ENCODE measurements at regions not wholly inside any gene's neighbourhood (a gene's known extent, or its start where the extent isn't known, plus 50 kb on each side); places are given as distances from the start of the nearest gene placed in this dataset.

DNA sequence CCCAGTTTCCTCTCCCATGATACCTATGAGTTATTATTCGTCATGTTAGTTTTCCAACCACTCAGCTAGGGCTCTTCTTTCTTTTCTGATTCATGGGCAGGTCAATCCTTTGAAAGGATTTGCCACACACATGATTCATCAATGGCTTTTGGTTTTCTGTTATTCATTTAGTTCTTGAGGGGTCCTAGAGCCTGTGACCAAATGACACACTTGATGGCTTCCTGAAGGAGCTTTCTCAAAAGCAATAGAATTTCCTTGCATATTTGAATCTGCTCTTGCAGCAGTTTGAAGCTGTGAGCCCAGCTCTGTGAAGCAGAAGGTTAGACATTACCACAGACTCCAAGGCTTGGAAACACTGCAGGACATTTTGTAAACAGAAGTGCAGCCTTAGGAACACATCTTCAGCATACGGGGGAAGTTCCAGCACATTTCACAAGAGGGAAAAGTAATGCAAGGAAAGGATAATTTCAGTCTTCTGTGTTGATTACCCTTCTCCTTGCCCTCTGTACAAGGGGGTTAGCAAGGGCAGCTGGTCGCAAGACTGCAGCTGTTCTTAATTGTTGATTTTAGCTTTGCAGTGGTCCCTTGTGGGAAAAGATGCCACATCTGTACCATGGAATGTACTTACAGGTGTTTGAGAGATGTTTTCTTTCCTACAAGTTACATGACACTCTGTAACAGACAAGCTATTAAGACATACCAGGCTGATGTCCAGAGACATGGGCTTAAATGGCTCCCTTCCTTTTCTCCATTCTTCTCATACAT is 338.6 kb downstream of the KCNRG start:
- no peak for DNase-seq

DNA sequence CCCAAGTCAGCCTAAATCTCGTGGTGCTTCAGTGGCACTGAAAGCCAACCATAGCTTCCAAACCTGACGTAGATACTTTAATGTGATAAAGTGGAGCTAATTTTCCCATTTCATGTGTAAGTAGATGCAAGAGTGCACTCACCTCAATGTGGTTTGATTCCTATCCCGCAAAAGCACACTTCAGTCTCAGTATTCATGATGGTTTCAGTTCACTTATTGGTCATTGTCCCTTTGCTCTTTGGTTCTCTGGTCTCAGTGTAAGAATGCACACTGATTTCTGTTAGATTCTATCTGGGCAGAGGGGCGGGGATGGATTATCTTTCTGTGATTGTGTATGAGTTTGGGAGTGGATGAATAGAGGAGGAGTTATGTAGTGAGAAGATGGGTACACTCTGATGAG is 340.6 kb downstream of the KCNRG start:
- DNase-seq, result no peak

DNA sequence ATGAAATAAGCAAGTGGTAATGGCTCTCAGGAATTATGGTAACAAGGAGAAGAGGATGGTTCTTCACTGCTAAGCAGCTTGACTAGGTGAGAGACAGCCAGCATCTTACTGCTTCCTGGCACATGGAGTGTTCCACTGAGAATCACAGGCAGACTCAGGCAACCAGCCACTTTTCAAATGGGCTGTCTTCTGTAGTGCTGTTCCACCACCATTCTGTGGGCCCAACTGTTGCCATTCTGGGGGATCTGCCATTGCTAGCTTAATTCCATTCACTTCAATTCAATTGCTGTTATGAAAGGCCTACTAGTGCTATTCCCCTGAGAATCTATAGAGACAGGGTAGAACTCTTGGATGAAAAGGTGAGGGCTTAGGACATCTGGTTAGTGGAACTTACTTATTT is 341.9 kb downstream of the KCNRG start:
- no peak for DNase-seq

DNA sequence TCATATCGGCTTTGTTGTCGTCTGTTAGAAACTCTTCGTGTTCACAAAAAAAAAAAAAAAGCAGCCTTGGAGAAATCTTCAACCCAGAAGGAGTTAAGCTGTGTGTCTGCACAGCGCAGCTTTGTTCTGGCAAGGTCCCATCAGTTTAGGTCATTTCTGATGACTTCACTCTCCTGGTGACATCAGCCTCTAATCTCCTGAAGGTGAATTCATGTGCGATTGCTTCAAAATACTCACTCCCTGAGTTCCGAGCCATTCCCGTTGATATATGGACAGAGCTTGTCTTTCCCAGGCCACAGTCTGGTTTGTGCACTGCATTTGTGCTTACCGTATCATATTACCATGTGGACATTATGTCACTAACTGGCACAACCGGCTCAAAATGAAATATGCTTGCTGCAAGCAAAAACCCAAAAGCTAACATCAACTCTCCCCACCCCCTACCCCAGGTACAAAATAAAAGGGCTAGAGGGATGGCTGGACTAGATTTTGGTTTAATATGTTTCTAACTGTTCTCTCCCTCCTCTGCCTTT is 342.4 kb downstream of the KCNRG start:
- peak in 7 of 58 donors; percentile 5 to 49 (median 13) for DNase-seq

DNA sequence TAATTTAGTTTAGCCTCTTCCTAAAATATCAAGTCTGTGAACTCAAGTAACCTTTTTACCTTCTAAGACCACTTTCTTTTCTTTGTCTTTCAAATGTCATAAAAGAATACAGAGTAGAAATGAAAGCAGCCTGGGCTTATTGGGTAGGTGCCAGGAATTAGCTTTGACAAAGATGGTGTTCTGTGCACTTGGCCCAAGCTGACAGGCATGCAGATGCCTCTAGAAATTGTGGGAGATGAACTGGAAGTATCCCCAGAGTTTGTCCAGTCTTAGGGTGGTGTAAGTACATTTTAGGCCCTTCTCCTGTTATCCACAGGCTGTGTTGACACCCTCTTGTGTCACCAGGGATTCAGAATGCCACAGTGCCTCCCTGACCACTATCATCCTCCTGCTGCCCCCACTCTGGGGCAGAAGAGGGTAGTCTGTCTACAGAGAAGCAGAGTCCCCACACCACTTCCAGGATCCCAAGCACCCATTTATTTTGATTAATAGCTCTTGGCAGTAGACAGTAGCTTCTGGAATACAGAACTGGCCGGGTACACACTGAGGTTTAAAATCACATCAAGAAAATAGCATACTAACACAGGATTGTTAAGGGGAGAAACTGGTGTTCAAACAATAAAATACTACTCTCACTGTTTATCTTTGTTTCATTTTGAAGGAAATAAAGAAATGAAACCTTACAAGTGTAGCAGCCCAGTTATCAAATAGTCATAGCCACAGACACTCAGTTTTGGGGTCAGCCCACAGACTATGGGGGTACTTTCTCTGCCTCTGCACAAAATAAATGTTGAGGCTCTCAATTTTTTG is 343.2 kb downstream of the KCNRG start:
- peak in 7 of 58 donors; percentile 7 to 34 (median 10) for DNase-seq

DNA sequence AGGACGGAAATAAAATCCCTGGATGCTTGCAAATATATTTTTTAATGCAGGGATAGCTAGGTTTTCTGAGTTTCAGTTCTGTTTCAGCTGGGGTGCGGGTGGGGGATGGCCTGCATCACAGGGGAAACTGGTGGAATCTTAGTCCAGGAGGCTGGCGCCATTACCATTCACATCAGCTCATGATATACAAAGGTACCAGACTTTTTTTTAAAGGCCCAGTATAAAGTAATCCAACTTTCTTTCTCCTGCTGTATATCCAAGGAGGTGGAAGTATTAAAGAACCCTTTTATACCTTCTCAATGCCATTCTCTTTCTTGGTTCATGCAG is 343.8 kb downstream of the KCNRG start:
- no peak for DNase-seq

DNA sequence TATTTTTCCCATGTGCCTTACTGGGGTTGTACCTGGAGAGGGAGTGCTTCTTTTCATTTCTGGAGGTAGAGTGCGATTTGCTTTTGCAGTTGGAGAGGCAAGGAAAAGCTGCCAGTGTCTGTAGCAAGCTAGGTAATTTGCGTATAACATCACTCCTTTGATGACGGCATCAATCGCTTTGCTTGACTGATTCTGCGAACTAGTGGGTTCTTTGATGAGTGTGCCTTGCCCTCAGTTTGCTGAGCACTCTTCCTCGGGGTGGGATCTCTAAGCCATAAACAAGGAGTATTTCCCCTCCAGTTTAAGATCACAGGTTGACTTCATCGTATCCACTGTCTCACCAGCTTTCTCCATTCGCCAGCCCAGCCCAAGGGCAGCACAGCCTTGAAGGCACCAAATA is 344.5 kb downstream of the KCNRG start:
- no peak for DNase-seq

DNA sequence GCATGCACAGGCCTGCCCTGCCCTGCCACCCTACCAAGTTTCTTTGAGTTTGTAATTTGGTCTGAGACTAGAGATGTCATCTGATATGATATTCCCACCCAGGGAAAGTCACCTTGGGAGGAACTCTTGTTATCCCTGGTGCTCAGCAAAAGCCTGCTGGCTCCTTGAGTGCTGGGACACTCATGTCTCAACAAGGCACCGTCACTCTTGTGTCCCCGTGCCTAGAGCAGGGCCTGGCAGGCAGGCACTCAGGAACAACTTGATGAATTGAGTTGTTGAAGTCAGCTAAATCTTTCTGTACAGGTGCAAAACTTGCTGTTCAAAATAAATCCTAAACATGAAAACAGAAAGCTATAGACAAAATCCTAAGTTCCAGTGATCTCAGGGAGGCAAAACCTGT is 345.4 kb downstream of the KCNRG start:
- DNase-seq, result no peak

DNA sequence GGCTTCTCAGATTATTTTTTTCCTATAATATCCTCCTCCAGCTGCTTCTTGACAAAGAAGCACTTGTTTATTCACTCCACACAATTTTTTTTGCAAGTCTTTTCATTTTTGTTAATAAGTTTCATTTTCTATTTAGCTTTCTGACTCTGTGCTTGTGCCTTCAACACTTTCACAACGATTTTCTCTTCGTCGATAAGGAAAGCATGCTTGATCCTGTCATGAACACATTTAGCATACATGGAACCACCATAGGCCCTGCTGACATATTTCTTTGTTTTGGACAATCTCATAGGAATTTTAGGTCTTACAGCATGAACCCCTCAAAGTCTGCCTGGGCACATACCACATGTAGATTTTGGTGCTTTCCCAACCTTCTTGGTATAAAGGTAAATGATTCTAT is 346.0 kb downstream of the KCNRG start:
- DNase-seq, result no peak

DNA sequence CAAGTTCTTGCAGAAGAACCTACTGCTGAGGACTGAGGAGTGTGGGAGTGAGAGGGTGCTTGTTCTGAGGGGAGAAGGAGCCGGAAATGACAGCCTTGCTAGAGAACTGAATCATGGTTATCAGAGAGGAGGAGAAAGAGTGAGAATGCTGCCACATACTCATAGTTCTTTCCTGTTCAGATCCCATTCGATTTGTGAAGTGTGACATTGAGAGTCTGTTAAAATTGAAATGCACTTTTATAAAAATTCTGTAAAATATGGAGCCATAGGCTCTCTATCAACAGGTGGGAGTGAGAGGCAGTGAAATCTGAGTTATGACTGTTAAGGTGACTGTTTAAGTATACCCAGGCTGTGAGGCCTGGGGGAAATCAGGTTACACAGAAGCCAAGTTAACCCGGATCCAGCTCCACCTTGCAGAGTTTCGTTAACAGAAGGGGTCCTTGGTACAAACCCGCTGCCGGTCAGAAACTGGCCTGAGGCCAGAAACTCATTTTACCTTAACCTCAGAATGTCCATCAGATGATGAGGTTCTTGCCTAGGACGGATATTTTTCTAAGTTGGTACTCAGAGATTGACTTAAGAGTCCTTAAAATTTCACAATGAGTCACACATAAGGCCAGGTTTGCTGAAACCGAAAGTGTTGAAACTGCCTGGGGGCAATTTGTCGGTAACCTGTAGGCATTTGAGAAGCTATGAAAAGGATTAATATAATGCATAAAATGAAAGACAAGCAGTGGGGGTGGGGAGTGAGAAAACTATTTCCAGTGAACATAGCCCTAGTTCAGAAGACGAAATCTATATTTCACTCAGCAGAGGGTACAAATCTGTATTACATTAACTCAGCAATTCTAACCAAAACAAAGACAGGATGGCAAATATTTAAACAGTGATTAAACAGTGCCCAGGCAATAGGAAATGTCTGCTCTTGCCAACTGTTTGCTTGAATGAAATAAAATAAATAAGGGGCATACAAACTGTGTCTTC is 350.5 kb downstream of the KCNRG start:
- no peak for DNase-seq

DNA sequence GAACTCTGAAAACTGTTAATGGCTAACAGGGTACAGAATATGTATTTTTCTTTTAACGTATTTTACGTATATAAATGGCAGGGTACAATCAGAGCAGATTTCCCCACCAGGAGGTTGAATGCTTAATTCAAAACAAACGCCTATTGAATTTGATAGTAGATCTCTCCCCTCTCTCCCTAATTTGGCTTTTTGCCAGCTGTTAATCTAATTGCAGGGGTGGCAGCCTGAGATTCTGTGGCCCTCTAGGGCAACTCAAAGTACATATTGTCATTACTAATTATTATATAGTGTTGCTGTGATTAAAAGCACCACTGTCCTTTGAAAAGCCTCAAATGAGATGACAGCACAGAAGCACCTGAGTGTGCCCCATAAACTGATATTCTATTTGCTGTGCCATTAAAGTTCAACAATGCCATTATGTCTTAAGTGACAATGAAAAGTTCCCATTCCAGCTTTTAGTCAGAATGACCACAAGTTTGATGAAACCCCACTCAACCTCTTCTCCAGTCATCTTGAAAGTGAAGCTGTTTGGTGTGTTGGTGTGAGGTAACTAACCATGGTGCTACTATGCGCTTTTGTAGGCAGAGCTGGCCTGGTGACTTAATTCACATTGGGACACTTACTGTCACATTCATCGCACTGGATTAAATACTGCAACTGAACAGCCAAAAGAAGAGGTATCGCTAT is 351.4 kb downstream of the KCNRG start:
- DNase-seq, result no peak

DNA sequence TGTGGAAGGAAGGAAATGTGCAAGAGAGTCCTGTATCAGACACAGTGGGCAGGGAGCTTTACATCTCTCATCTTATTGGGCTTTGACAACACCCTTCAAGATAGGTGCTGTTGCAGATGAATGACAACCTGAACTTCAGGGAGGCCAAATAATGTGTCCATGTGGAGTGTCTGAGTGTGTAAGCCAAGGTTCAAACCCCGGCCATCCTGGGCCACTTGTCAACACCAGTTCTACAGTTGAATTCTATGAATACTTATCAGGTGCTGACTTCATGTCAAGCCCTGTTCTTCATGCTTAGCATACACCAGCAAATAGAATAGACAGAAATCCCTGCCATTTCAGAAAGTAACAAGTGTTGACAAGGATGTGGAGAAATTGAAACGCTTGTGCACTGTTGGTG is 354.4 kb downstream of the KCNRG start:
- no peak for DNase-seq

DNA sequence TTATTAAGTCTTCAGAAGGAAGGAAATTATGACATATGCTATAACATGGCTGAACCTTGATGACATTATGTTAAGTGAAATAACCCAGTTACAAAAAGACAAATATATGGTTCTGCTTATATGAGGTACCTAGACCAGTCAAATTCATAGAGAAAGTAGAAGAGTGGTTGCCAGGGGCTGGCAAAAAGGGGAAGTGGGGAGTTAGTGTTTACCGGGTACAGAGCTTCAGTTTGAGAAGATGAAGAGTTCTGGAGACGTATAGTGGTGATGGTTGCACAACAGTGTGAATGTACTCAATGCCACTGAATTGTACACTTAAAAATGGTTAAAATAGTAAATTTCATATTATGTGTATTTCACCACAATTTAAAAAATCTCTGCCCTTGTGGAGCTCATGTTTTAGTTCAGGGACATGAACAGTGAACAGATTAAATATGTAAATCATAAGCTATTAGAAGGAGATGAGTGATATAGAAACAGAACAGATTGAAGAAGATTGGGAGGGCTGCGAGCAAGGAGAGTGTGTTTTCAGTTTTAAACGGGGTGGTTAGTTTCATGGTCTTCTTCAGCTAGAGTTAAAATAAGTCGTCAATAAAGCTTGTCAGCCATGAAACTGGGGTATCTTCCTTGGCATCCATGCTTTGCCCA is 355.2 kb downstream of the KCNRG start:
- no peak for DNase-seq

DNA sequence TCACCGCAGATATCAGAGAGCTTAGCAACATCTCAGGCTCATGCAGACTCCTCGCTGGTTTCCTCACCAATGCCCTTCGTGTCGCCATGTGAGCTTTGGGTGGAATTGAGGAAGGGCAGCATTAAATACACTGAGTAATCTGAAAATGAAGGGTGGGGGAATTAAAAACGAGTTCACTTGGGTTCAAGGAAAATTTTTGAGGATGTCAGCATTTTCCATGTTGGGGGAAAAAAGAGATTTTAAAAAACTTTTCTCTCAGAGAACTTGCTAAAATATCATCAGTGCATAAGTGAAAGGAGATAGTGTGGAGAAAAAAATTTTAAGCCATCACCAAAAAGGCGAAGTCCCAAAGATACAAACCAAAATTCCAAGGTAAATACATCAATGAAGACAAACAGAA is 359.3 kb downstream of the KCNRG start:
- no peak for DNase-seq

DNA sequence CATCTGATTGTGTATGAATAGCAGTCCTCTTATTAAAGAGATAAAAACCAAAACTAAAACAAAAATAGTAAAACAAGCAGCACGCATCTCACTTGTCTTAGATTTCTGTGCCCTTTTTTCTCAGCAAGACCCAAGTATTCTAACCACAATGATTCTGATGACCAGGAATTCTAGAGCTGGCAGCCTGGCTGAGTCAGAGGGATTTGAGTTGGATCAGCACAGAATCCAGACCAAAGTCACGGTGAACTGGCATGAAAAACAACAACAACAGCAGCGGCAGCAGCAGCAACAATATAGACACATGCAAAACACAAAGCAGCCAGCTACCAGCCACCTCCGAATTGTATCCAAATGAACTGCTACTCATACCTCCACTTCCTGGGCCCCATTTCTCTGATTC is 360.5 kb downstream of the KCNRG start:
- peak in 1 of 58 donors; percentile 7 for DNase-seq

DNA sequence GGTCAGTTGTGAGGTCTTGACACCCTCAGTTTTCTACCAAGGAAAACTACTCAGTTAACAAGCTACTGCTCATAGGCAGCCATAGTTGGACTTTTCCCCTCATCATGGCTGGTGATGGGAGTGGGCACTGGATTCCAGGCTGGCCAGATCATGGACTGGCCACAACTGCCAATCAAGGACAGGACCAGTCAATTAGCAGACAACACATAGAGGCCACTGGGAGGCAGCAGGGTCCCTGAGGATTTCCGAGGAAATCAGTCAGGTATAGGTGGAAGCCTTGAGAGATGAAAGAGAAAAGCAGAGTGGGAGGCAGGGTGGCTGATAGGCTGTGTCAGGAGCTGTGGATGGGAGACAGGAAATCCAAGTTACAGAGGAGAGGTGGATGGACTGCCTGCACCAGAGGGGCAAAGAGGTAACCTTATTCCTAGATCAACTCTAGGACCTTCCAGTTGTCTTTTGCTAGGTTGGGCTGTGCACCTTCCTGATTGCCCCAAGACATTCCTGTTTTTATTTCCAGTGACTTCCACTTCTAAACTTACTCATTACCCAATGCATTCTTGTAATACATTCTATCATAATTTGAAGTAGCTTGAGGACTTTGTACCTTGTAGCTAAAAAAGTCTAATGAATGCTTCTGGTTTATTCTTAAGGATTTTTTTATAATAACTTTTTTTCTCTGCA is 361.8 kb downstream of the KCNRG start:
- peak in 2 of 58 donors; percentile 14 to 17 for DNase-seq

DNA sequence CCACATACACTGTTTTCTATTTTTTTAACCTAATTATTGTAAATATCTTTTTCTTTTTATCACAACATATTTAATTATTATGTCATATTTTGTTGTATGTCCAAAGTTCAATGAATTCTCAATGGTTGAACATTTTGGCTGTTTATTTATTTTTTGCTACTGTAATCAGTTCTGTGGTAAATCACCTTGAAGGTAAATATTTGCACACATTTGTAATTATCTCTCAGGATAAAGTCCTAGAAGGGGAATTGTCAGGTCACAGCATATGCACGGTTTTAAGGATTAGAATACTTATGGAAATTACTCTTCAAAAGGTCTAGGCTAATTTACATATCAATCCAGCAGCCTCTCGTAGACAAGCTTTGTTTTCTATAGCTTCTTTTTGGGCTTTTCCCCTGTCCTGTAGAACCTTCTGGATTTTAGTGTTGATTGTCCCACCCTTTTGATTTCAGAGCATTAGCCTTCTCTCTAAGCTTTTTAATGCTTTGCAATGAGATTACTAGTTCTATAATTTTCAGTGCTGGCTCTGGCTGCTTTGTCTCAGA is 362.6 kb downstream of the KCNRG start:
- DNase-seq, result no peak

DNA sequence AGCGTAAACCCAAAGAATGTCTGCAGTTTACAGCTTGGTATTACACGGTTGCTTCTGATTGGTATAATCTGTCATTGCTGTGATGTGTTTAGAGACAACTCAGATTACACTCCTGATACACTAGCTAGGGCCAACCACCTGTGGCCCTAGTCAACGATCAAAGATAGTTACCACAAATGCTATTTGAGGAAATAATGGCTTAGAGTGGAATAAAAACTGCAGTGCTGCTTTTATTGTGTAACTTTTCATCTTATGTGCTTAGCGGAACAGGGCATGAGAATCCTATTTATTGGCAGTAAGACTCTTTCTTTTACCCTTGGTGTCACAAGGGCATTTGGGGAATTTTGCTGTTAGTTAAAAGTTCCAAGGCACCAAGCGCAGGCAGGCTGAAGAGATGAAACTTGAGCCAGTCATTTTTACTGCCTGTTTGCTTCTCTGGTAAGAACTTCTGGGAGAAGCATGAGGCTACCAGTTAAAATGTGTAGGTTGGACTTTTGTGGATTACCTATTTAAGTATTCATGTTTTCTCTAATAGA is 363.3 kb downstream of the KCNRG start:
- DNase-seq, result no peak

DNA sequence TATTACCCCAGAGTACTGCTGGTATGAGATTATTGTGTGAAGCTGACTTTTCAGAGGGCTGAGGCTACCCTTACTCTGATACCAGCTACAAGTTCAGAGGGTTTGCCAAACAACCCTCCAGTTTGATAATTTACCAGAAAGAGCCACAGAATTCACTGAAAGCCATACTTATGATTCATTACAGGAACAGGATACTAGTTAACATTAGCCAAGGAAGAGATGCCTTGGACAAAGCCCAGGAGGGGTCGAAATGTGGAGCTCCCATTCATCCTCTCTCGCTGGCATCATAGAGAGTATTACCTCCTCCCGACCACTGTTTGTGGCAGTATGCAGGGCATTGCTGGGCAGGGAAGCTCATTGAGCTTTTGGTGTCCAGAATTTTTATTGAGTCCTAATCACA is 364.3 kb downstream of the KCNRG start:
- DNase-seq, result no peak

All from anterior cingulate cortex (tissue), 58 donors.